GM23338 (cell line): ENCODE measurements at regions not wholly inside any gene's neighbourhood (a gene's known extent, or its start where the extent isn't known, plus 50 kb on each side); places are given as distances from the start of the nearest gene placed in this dataset.

Source experiments
- CREB1 ChIP-seq: fragments of 250-450 bp; sonication (Bioruptor Pico); IDR thresholded peaks from 2 replicates; pipeline ENCODE4 v1.5.0; 2020; ENCODE audit warnings: low read depth, mild to moderate bottlenecking, moderate library complexity
- CTCF ChIP-seq, 2 experiments: fragments of 200-600 bp in 1 of 2; sonication (generic) in 1 of 2; conservative IDR thresholded peaks; 2 replicates each; pipeline versions ENCODE4 v1.5.1 to v1.6.1; 2016 to 2017; ENCODE audit warnings: antibody characterized with exemption in 2 of 2, low read depth in 2 of 2, mild to moderate bottlenecking in 2 of 2, moderate library complexity in 1 of 2
- EZH2 ChIP-seq: fragments of 200-600 bp; sonication (generic); IDR thresholded peaks from one replicate; pipeline ENCODE4 v1.8.0; 2017; ENCODE audit warnings: antibody characterized with exemption, mild to moderate bottlenecking, low read depth; ENCODE audit not compliant: unreplicated experiment
- EZH2phosphoT487 ChIP-seq: fragments of 200-600 bp; sonication (generic); IDR thresholded peaks from one replicate; pipeline ENCODE4 v1.8.1; 2018; ENCODE audit warnings: antibody characterized with exemption; ENCODE audit not compliant: unreplicated experiment
- JUNB ChIP-seq: IDR thresholded peaks from one replicate; pipeline ENCODE4 v1.6.1; 2016; ENCODE audit warnings: antibody characterized with exemption; ENCODE audit not compliant: unreplicated experiment
- NANOG ChIP-seq: IDR thresholded peaks from 2 replicates; pipeline ENCODE4 v1.6.1; 2016; ENCODE audit warnings: antibody characterized with exemption, borderline replicate concordance
- POLR2AphosphoS5 ChIP-seq: IDR thresholded peaks from 2 replicates; pipeline ENCODE4 v1.6.1; 2016; ENCODE audit warnings: antibody characterized with exemption, low read depth
- REST ChIP-seq: IDR thresholded peaks from one replicate; pipeline ENCODE4 v1.6.1; 2018; ENCODE audit warnings: antibody characterized with exemption; ENCODE audit not compliant: unreplicated experiment
- STAT1 ChIP-seq: IDR thresholded peaks from one replicate; pipeline ENCODE4 v1.6.1; 2016; ENCODE audit warnings: antibody characterized with exemption; ENCODE audit not compliant: unreplicated experiment
- ZNF331 ChIP-seq: fragments of 250-450 bp; sonication (Bioruptor Pico); IDR thresholded peaks from 2 replicates; pipeline ENCODE4 v1.5.0; 2020; ENCODE audit warnings: low read depth, mild to moderate bottlenecking, moderate library complexity
- TF ChIP-seq, protein P1 (sequence below): IDR thresholded peaks from 2 replicates; pipeline ENCODE4 v1.6.1; 2016; ENCODE audit warnings: antibody characterized with exemption
- TF ChIP-seq, protein P2 (sequence below): fragments of 250-450 bp; sonication (Bioruptor Pico); IDR thresholded peaks from 2 replicates; pipeline ENCODE4 v1.5.0; 2020; ENCODE audit warnings: mild to moderate bottlenecking, moderate library complexity

- TF ChIP-seq CTCF (conservative IDR thresholded peaks at IDR 0.05; ENCODE audit: low read depth in 2 of 2) (no peak), EZH2phosphoT487 (no peak), REST (no peak), ZNF331 (CRISPR knock-in tag) (no peak), POLR2AphosphoS5 (no peak), EZH2 (no peak), JUNB (no peak), CREB1 (CRISPR knock-in tag) (no peak), NANOG (no peak), STAT1 (no peak)
- TF ChIP-seq, protein P1, sequence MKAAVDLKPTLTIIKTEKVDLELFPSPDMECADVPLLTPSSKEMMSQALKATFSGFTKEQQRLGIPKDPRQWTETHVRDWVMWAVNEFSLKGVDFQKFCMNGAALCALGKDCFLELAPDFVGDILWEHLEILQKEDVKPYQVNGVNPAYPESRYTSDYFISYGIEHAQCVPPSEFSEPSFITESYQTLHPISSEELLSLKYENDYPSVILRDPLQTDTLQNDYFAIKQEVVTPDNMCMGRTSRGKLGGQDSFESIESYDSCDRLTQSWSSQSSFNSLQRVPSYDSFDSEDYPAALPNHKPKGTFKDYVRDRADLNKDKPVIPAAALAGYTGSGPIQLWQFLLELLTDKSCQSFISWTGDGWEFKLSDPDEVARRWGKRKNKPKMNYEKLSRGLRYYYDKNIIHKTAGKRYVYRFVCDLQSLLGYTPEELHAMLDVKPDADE, result no peak
- TF ChIP-seq, protein P2, sequence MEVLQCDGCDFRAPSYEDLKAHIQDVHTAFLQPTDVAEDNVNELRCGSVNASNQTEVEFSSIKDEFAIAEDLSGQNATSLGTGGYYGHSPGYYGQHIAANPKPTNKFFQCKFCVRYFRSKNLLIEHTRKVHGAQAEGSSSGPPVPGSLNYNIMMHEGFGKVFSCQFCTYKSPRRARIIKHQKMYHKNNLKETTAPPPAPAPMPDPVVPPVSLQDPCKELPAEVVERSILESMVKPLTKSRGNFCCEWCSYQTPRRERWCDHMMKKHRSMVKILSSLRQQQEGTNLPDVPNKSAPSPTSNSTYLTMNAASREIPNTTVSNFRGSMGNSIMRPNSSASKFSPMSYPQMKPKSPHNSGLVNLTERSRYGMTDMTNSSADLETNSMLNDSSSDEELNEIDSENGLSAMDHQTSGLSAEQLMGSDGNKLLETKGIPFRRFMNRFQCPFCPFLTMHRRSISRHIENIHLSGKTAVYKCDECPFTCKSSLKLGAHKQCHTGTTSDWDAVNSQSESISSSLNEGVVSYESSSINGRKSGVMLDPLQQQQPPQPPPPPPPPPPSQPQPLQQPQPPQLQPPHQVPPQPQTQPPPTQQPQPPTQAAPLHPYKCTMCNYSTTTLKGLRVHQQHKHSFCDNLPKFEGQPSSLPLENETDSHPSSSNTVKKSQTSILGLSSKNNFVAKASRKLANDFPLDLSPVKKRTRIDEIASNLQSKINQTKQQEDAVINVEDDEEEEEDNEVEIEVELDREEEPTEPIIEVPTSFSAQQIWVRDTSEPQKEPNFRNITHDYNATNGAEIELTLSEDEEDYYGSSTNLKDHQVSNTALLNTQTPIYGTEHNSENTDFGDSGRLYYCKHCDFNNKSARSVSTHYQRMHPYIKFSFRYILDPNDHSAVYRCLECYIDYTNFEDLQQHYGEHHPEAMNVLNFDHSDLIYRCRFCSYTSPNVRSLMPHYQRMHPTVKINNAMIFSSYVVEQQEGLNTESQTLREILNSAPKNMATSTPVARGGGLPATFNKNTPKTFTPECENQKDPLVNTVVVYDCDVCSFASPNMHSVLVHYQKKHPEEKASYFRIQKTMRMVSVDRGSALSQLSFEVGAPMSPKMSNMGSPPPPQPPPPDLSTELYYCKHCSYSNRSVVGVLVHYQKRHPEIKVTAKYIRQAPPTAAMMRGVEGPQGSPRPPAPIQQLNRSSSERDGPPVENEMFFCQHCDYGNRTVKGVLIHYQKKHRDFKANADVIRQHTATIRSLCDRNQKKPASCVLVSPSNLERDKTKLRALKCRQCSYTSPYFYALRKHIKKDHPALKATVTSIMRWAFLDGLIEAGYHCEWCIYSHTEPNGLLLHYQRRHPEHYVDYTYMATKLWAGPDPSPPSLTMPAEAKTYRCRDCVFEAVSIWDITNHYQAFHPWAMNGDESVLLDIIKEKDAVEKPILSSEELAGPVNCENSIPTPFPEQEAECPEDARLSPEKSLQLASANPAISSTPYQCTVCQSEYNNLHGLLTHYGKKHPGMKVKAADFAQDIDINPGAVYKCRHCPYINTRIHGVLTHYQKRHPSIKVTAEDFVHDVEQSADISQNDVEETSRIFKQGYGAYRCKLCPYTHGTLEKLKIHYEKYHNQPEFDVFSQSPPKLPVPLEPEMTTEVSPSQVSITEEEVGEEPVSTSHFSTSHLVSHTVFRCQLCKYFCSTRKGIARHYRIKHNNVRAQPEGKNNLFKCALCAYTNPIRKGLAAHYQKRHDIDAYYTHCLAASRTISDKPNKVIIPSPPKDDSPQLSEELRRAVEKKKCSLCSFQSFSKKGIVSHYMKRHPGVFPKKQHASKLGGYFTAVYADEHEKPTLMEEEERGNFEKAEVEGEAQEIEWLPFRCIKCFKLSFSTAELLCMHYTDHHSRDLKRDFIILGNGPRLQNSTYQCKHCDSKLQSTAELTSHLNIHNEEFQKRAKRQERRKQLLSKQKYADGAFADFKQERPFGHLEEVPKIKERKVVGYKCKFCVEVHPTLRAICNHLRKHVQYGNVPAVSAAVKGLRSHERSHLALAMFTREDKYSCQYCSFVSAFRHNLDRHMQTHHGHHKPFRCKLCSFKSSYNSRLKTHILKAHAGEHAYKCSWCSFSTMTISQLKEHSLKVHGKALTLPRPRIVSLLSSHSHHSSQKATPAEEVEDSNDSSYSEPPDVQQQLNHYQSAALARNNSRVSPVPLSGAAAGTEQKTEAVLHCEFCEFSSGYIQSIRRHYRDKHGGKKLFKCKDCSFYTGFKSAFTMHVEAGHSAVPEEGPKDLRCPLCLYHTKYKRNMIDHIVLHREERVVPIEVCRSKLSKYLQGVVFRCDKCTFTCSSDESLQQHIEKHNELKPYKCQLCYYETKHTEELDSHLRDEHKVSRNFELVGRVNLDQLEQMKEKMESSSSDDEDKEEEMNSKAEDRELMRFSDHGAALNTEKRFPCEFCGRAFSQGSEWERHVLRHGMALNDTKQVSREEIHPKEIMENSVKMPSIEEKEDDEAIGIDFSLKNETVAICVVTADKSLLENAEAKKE (CRISPR knock-in tag), result no peak
These were observed 925.9 kb upstream of the CITED2 start for GRCh38 chr6:140300331-140300730.
